ENCODE measurements at regions not wholly inside any gene's neighbourhood (a gene's known extent, or its start where the extent isn't known, plus 50 kb on each side); places are given as distances from the start of the nearest gene placed in this dataset.

GRCh38 chr18:23077493-23078256, 57.6 kb upstream of the CABLES1 start:
- in situ Hi-C loops (cut with HindIII; ENCODE audit: low pct_unique_long_range_greater_than_20kb, low sequenced_read_pairs): no loop called here
- DNase-seq (ENCODE audit: low read depth, low spot score): peak; percentile 36

DNA sequence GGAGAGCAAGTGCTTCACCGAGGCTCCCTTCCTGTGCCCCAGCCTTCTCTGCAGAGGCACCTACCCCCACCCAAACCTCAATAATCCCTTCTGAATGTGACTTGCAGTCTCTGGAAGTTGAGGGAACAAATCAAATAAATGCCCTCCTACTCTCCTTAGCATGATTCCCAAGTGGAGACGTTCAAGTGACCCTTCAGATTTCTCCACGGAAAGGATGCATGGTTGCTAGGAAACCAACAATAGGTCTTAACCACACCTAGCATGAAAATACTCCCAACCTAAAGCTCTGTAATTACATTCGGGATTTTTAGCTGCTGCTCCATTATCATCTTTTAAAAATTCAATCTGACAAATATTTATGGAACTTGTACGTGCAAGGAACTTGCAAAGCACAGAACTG, 50.2 kb upstream of the CABLES1 start:
- DNase-seq (ENCODE audit: low read depth, low spot score): no peak
- in situ Hi-C loops (cut with HindIII; ENCODE audit: low pct_unique_long_range_greater_than_20kb, low sequenced_read_pairs): no loop called here

Measured in SK-MEL-5 (cell line).